ENCODE measurements at regions not wholly inside any gene's neighbourhood (a gene's known extent, or its start where the extent isn't known, plus 50 kb on each side); places are given as distances from the start of the nearest gene placed in this dataset.

DNA sequence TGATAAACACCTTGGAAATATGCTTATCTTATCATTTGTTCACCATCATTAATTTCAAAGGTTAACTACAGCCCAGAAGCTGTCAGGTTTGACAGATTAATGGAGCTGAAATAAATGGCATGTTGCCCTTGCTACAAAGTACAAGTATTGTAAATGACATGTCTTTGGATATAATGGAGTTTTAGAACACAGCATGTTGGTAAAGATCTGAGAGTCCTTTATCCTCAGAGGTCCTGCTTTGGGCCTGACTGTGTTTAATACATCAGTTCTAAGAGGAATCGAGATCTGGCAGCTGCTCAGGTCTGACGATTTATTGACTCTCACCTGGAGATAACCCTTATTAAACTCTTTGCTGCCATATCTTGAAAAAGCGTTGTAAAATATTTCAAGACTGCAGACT lies 222.7 kb upstream of the OPRM1 start:
- TF ChIP-seq ISL1 (CRISPR knock-in tag; IDR thresholded peaks at IDR 0.05) (peak; percentile 78), RARB (CRISPR knock-in tag; IDR thresholded peaks at IDR 0.05) (no peak)
- ATAC-seq: no peak

DNA sequence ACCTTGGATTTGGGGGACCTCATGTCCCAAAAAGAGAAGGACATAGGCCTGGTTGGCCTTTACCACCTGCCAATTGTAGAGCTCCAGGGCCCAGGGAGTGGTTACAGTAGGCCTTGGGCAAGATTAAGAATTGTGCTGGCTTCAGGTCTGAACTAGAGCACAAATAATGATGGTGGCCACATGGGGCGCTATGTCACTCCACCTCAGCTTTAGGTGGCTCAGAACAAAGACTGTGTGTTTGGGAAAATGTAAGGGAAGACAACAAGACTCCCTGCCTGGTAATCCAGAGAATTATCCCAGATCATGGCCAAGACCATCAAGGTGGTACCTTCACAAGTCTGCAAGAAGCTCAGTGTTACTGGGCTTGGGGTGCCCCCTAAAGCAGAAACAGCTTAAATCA lies 224.9 kb upstream of the OPRM1 start:
- ATAC-seq: no peak
- TF ChIP-seq, protein P1, sequence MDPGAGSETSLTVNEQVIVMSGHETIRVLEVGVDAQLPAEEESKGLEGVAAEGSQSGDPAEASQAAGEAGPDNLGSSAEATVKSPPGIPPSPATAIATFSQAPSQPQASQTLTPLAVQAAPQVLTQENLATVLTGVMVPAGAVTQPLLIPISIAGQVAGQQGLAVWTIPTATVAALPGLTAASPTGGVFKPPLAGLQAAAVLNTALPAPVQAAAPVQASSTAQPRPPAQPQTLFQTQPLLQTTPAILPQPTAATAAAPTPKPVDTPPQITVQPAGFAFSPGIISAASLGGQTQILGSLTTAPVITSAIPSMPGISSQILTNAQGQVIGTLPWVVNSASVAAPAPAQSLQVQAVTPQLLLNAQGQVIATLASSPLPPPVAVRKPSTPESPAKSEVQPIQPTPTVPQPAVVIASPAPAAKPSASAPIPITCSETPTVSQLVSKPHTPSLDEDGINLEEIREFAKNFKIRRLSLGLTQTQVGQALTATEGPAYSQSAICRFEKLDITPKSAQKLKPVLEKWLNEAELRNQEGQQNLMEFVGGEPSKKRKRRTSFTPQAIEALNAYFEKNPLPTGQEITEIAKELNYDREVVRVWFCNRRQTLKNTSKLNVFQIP (CRISPR knock-in tag; IDR thresholded peaks at IDR 0.05; ENCODE audit: borderline replicate concordance, low read depth): no peak
- TF ChIP-seq PPARA (CRISPR knock-in tag; IDR thresholded peaks at IDR 0.05; ENCODE audit: borderline replicate concordance) (no peak), ZNF565 (CRISPR knock-in tag; conservative IDR thresholded peaks at IDR 0.05; ENCODE audit: low read depth) (no peak), ZFP3 (CRISPR knock-in tag; IDR thresholded peaks at IDR 0.05) (no peak), SNAI2 (CRISPR knock-in tag; IDR thresholded peaks at IDR 0.05) (no peak), ZNF8 (CRISPR knock-in tag; IDR thresholded peaks at IDR 0.05) (no peak), ZC3H10 (CRISPR knock-in tag; IDR thresholded peaks at IDR 0.05) (no peak), ARNTL (CRISPR knock-in tag; IDR thresholded peaks at IDR 0.05; ENCODE audit: borderline replicate concordance, low read depth) (no peak), ZNF70 (CRISPR knock-in tag; IDR thresholded peaks at IDR 0.05) (no peak), BACH2 (CRISPR knock-in tag; IDR thresholded peaks at IDR 0.05; ENCODE audit: borderline replicate concordance) (no peak)
- TF ChIP-seq, protein P2, sequence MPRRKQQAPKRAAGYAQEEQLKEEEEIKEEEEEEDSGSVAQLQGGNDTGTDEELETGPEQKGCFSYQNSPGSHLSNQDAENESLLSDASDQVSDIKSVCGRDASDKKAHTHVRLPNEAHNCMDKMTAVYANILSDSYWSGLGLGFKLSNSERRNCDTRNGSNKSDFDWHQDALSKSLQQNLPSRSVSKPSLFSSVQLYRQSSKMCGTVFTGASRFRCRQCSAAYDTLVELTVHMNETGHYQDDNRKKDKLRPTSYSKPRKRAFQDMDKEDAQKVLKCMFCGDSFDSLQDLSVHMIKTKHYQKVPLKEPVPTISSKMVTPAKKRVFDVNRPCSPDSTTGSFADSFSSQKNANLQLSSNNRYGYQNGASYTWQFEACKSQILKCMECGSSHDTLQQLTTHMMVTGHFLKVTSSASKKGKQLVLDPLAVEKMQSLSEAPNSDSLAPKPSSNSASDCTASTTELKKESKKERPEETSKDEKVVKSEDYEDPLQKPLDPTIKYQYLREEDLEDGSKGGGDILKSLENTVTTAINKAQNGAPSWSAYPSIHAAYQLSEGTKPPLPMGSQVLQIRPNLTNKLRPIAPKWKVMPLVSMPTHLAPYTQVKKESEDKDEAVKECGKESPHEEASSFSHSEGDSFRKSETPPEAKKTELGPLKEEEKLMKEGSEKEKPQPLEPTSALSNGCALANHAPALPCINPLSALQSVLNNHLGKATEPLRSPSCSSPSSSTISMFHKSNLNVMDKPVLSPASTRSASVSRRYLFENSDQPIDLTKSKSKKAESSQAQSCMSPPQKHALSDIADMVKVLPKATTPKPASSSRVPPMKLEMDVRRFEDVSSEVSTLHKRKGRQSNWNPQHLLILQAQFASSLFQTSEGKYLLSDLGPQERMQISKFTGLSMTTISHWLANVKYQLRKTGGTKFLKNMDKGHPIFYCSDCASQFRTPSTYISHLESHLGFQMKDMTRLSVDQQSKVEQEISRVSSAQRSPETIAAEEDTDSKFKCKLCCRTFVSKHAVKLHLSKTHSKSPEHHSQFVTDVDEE (CRISPR knock-in tag; IDR thresholded peaks at IDR 0.05): no peak
- TF ChIP-seq, protein P3, sequence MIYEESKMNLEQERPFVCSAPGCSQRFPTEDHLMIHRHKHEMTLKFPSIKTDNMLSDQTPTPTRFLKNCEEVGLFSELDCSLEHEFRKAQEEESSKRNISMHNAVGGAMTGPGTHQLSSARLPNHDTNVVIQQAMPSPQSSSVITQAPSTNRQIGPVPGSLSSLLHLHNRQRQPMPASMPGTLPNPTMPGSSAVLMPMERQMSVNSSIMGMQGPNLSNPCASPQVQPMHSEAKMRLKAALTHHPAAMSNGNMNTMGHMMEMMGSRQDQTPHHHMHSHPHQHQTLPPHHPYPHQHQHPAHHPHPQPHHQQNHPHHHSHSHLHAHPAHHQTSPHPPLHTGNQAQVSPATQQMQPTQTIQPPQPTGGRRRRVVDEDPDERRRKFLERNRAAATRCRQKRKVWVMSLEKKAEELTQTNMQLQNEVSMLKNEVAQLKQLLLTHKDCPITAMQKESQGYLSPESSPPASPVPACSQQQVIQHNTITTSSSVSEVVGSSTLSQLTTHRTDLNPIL (CRISPR knock-in tag; IDR thresholded peaks at IDR 0.05; ENCODE audit: low read depth): no peak
- TF ChIP-seq, protein P4, sequence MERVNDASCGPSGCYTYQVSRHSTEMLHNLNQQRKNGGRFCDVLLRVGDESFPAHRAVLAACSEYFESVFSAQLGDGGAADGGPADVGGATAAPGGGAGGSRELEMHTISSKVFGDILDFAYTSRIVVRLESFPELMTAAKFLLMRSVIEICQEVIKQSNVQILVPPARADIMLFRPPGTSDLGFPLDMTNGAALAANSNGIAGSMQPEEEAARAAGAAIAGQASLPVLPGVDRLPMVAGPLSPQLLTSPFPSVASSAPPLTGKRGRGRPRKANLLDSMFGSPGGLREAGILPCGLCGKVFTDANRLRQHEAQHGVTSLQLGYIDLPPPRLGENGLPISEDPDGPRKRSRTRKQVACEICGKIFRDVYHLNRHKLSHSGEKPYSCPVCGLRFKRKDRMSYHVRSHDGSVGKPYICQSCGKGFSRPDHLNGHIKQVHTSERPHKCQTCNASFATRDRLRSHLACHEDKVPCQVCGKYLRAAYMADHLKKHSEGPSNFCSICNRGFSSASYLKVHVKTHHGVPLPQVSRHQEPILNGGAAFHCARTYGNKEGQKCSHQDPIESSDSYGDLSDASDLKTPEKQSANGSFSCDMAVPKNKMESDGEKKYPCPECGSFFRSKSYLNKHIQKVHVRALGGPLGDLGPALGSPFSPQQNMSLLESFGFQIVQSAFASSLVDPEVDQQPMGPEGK (CRISPR knock-in tag; IDR thresholded peaks at IDR 0.05; ENCODE audit: borderline replicate concordance): no peak

DNA sequence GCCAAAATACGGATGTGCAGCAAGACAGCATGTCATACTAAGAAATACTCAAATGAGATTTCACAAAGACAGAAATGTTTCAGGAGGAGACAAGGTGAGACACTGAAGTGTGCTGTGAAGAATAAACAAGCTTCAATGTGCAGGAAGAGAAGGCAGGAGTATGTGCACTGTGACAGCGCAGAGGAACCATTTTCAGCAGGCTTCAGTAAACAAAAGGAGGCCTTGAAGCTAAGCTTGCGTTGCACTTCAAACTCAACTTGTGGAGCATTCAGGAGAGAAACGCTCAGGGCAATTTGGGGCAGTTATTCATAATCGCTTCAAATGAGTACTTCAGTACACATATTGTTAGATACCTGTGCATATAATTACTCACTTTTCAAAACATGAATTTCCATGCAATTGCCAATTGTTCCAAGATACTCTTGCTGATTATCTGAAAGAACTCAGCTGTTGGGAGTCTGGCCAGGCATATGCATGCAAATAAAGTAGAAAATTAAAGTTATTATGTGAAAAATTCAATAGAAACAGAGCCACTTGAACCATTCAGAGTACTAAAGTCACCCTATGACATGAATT lies 234.2 kb upstream of the OPRM1 start:
- TF ChIP-seq, protein P5, sequence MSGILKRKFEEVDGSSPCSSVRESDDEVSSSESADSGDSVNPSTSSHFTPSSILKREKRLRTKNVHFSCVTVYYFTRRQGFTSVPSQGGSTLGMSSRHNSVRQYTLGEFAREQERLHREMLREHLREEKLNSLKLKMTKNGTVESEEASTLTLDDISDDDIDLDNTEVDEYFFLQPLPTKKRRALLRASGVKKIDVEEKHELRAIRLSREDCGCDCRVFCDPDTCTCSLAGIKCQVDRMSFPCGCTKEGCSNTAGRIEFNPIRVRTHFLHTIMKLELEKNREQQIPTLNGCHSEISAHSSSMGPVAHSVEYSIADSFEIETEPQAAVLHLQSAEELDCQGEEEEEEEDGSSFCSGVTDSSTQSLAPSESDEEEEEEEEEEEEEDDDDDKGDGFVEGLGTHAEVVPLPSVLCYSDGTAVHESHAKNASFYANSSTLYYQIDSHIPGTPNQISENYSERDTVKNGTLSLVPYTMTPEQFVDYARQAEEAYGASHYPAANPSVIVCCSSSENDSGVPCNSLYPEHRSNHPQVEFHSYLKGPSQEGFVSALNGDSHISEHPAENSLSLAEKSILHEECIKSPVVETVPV (CRISPR knock-in tag; IDR thresholded peaks at IDR 0.05): no peak
- TF ChIP-seq, protein P4 (CRISPR knock-in tag; IDR thresholded peaks at IDR 0.05; ENCODE audit: borderline replicate concordance): no peak
- TF ChIP-seq RARB (CRISPR knock-in tag; IDR thresholded peaks at IDR 0.05) (no peak), GLIS3 (CRISPR knock-in tag; IDR thresholded peaks at IDR 0.05) (no peak), PPARA (CRISPR knock-in tag; IDR thresholded peaks at IDR 0.05; ENCODE audit: borderline replicate concordance) (no peak), ZNF8 (CRISPR knock-in tag; IDR thresholded peaks at IDR 0.05) (no peak), ZNF565 (CRISPR knock-in tag; conservative IDR thresholded peaks at IDR 0.05; ENCODE audit: low read depth) (no peak), ZFP30 (CRISPR knock-in tag; IDR thresholded peaks at IDR 0.05) (no peak), ESRRG (CRISPR knock-in tag; IDR thresholded peaks at IDR 0.05) (no peak), ZFP3 (CRISPR knock-in tag; IDR thresholded peaks at IDR 0.05) (no peak), CSDC2 (CRISPR knock-in tag; IDR thresholded peaks at IDR 0.05) (no peak), ZC3H10 (CRISPR knock-in tag; IDR thresholded peaks at IDR 0.05) (no peak), BACH2 (CRISPR knock-in tag; IDR thresholded peaks at IDR 0.05; ENCODE audit: borderline replicate concordance) (no peak), OSR1 (CRISPR knock-in tag; IDR thresholded peaks at IDR 0.05) (no peak)
- TF ChIP-seq, protein P1 (CRISPR knock-in tag; IDR thresholded peaks at IDR 0.05; ENCODE audit: borderline replicate concordance, low read depth): no peak

More for the DNA sequence above, 234.2 kb upstream of the OPRM1 start:
- ATAC-seq: no peak
